PC-9 (cell line): ENCODE measurements at regions not wholly inside any gene's neighbourhood (a gene's known extent, or its start where the extent isn't known, plus 50 kb on each side); places are given as distances from the start of the nearest gene placed in this dataset.

Experiments
- EZH2 ChIP-seq: fragments of 200-600 bp; sonication (generic); IDR thresholded peaks from 2 replicates; pipeline ENCODE4 v1.8.0; 2017; ENCODE audit warnings: antibody characterized with exemption, low read depth
- TF ChIP-seq, protein P1 (sequence below): fragments of 200-600 bp; sonication (generic); conservative IDR thresholded peaks from 2 replicates; pipeline ENCODE4 v1.6.1; 2017; ENCODE audit warnings: mixed run types, antibody characterized with exemption, mild to moderate bottlenecking, moderate library complexity

DNA sequence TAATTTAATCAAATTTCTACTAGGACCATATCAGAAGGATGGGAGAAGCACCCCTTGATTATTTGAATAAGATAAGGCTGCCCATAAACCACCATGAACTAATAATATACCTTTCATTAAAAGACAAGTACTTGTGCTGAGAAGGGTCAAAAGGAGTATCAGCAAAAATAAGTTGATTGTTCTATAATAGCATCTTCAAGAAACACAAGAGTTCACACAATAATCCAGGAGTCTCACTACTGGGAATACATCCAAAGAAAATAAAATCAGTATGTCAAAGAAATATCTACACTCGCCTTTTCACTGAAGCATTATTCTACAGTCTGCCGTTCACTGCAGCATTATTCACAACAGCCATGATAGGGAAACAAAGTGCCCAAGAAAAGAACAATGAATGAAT, 1310.1 kb upstream of the PCDH9 start:
- TF ChIP-seq, protein P1, sequence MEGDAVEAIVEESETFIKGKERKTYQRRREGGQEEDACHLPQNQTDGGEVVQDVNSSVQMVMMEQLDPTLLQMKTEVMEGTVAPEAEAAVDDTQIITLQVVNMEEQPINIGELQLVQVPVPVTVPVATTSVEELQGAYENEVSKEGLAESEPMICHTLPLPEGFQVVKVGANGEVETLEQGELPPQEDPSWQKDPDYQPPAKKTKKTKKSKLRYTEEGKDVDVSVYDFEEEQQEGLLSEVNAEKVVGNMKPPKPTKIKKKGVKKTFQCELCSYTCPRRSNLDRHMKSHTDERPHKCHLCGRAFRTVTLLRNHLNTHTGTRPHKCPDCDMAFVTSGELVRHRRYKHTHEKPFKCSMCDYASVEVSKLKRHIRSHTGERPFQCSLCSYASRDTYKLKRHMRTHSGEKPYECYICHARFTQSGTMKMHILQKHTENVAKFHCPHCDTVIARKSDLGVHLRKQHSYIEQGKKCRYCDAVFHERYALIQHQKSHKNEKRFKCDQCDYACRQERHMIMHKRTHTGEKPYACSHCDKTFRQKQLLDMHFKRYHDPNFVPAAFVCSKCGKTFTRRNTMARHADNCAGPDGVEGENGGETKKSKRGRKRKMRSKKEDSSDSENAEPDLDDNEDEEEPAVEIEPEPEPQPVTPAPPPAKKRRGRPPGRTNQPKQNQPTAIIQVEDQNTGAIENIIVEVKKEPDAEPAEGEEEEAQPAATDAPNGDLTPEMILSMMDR: no peak
- TF ChIP-seq EZH2: no peak
